ENCODE measurements at regions not wholly inside any gene's neighbourhood (a gene's known extent, or its start where the extent isn't known, plus 50 kb on each side); places are given as distances from the start of the nearest gene placed in this dataset.

- TF ChIP-seq REST (IDR thresholded peaks at IDR 0.05; ENCODE audit: insufficient read depth in 1 of 2, low read depth in 2 of 2, low read length in 2 of 2): no peak
- TF ChIP-seq POLR2AphosphoS5 (IDR thresholded peaks at IDR 0.05; ENCODE audit: low read depth, low read length): no peak
- no peak for TF ChIP-seq TAF1 (IDR thresholded peaks at IDR 0.05; ENCODE audit: borderline replicate concordance, insufficient read depth, low read length)
- no peak for TF ChIP-seq FOXP2 (optimal IDR thresholded peaks at IDR 0.05; ENCODE audit: borderline replicate concordance, extremely low read depth, extremely low read length, insufficient read depth)
Measured at GRCh38 chr2:107337209-107337898, 451.4 kb upstream of the ST6GAL2 start.
